ENCODE measurements at regions not wholly inside any gene's neighbourhood (a gene's known extent, or its start where the extent isn't known, plus 50 kb on each side); places are given as distances from the start of the nearest gene placed in this dataset.

DNA sequence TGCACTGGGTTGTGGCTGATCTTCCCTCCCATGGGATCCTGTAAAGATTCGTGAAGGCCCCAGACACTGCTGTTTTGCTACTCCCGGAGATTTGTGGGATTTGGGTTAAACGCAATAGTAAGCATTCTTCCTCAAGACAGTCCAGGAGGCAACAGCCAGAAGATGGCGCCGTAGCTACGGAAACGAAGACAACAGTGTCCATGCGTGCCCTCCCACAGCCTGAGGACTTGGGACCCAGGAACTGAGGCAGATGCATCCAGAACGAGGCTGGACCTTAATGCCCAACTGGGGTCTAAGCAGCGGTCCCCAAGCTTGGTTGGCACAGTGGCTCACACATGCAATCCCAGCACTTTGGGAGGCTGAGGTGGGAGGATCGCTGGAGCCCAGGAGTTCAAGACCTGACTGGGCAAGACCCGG, 57.6 kb upstream of the ZNF507 start:
- no peak for DNase-seq (ENCODE audit: low read depth, low spot score)

GRCh38 chr19:32289566-32290210, 55.7 kb upstream of the ZNF507 start:
- no peak for DNase-seq (ENCODE audit: low read depth, low spot score)

DNA sequence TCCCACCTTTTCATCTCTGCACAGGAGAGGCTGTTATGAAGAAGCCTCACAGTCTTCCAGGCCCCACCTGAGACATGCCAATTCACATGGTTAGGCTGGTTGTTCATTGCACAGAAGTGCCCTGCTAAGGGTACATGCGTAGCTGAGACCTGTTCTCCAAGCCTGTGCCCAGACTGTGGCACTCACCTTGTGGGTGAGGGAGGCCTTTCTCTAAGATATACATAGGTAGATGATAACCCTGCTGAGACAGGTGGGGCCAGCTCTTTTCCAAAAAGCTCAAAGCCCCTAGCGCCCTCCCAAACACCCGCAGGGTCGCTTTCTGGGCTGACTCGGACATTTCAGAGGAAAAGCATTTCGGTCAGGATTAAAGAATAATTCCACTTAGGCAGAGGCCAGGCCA, 53.5 kb upstream of the ZNF507 start:
- no peak for DNase-seq (ENCODE audit: low read depth, low spot score)

DNA sequence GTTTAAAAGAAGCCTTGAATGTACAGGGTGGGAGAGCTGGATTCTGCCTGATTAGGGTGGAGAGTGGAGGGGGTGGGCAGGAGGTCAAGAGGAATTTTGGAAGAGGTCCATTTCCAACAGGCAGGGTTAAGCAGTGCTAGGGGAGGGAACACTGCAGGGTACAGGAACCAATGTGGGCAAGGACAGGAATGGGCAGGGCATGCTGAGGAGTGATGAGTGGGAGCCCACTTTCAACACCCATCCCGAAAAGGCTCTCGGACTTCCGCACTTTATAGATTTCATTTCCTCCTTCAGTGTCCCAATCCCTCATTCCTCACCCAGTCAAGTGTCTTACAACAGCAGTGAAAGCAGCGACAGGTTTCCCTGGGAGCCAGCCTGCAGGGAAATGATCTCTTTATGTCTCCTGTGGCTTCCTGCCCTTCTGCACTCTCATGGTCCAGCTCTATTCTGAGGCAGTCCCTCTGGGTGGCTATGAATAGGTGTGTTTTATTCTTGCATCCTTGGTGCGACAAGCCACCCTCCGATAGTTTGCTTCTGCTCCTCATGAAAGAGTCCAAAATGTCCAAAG, 50.5 kb upstream of the ZNF507 start:
- DNase-seq (ENCODE audit: low read depth, low spot score) = no peak

Measured in activated CD4-positive, CD25-positive, alpha-beta regulatory T cell treated with anti-CD3 and anti-CD28 coated beads, Interleukin-2, amount 50 U/mL, for 16 hours (primary cell).